B cell (primary cell): ENCODE measurements at regions not wholly inside any gene's neighbourhood (a gene's known extent, or its start where the extent isn't known, plus 50 kb on each side); places are given as distances from the start of the nearest gene placed in this dataset.

Experiments used
- ATAC-seq: fragments of 200-7000 bp; cut with Tn5 transposase; one replicate; pipeline ENCODE4 v1.10.0; 2021; ENCODE audit warnings: low read depth, mild to moderate bottlenecking, moderate number of reproducible peaks, moderate library complexity
- CTCF ChIA-PET: fragments of 350-600 bp; sonication (Branson Sonifier 250); formaldehyde crosslinking; loops from one replicate; lab custom pipeline; 2021; ENCODE audit warnings: antibody characterized with exemption, inconsistent platforms; lab: Charles Lee
- POLR2A ChIA-PET: fragments of 350-600 bp; sonication (Branson Sonifier 250); formaldehyde crosslinking; loops from one replicate; lab custom pipeline; 2021; ENCODE audit warnings: antibody characterized with exemption; lab: Charles Lee
- DNase-seq: peaks from one replicate; pipeline ENCODE4 v3.0.0; 2013
- H2AFZ ChIP-seq: 2 replicates; pipeline ENCODE4 v1.6.1; 2012; ENCODE audit warnings: mild to moderate bottlenecking, low read depth, low read length; ENCODE audit not compliant: insufficient read depth, poor library complexity, severe bottlenecking
- H3K27ac ChIP-seq, 2 donors: 1 replicate in 1 of 2; 2 replicates in 1 of 2; pipeline ENCODE4 v1.5.1; 2012 to 2013; ENCODE audit warnings: low read length in 2 of 2, mild to moderate bottlenecking in 2 of 2, moderate library complexity in 1 of 2
- H3K27me3 ChIP-seq, 4 experiments: fragments of 200-600 bp in 1 of 4; sonication (generic) in 1 of 4; replicated peaks in 1 of 4; 1 replicate in 2 of 4; 2 replicates in 2 of 4; pipeline versions ENCODE4 v1.6.1 to v1.7.0; 2013 to 2016; ENCODE audit warnings: low read length in 3 of 4, mild to moderate bottlenecking in 2 of 4, mixed read lengths in 1 of 4, moderate library complexity in 1 of 4; ENCODE audit not compliant: insufficient read depth in 4 of 4, control insufficient read depth in 3 of 4; ENCODE audit errors: control extremely low read depth in 1 of 4
- H3K36me3 ChIP-seq, 2 experiments: replicated peaks in 1 of 2; 1 replicate in 1 of 2; 2 replicates in 1 of 2; pipeline versions ENCODE4 v1.6.1 to v1.7.1; 2013; ENCODE audit warnings: low read length in 1 of 2; ENCODE audit not compliant: insufficient read depth in 2 of 2, control insufficient read depth in 1 of 2; ENCODE audit errors: control extremely low read depth in 1 of 2, extremely low read depth in 1 of 2
- H3K4me1 ChIP-seq, 2 donors: fragments of 200-600 bp in 1 of 2; sonication (generic) in 1 of 2; 1 replicate in 1 of 2; 2 replicates in 1 of 2; pipeline versions ENCODE4 v1.5.1 to v1.6.1; 2013 to 2017; ENCODE audit warnings: low read length in 2 of 2; ENCODE audit not compliant: control insufficient read depth in 2 of 2, insufficient read depth in 2 of 2
- H3K4me2 ChIP-seq: replicated peaks from 2 replicates; pipeline ENCODE3; 2012; ENCODE audit warnings: mild to moderate bottlenecking, low read depth, low read length; ENCODE audit not compliant: poor library complexity, severe bottlenecking
- H3K4me3 ChIP-seq, 5 experiments: fragments of 200-600 bp in 1 of 5; sonication (generic) in 1 of 5; 1 replicate in 3 of 5; 2 replicates in 2 of 5; pipeline versions ENCODE4 v1.5.1 to v1.7.0; 2011 to 2016; ENCODE audit warnings: low read length in 4 of 5, mild to moderate bottlenecking in 4 of 5, low read depth in 2 of 5, control low read depth in 1 of 5, moderate library complexity in 1 of 5; ENCODE audit not compliant: insufficient read depth in 1 of 5; ENCODE audit errors: control extremely low read depth in 1 of 5, extremely low read depth in 1 of 5
- H3K79me2 ChIP-seq: fragments of 200-600 bp; sonication (generic); one replicate; pipeline ENCODE4 v1.6.0; 2016; ENCODE audit warnings: low read length; ENCODE audit not compliant: control insufficient read depth, insufficient read depth
- H3K9ac ChIP-seq: fragments of 200-600 bp; sonication (generic); 2 replicates; pipeline ENCODE4 v1.6.1; 2017; ENCODE audit warnings: mild to moderate bottlenecking, low read length, moderate library complexity
- H3K9me3 ChIP-seq, 3 donors: one replicate each; pipeline versions ENCODE4 v1.6.1 to v1.7.1; 2013; ENCODE audit warnings: low read length in 2 of 3; ENCODE audit not compliant: control insufficient read depth in 2 of 3, insufficient read depth in 1 of 3; ENCODE audit errors: control extremely low read depth in 1 of 3
- H4K20me1 ChIP-seq: 2 replicates; pipeline ENCODE4 v1.6.0; 2012; ENCODE audit warnings: mild to moderate bottlenecking, low read length; ENCODE audit not compliant: insufficient read depth, control insufficient read depth, poor library complexity, severe bottlenecking
- H3K27ac Mint-ChIP-seq: one replicate; pipeline ENCODE4 v1.8.0; 2021; ENCODE audit warnings: mixed read lengths
- H3K27me3 Mint-ChIP-seq: one replicate; pipeline ENCODE4 v1.8.0; 2021; ENCODE audit warnings: mixed read lengths
- H3K4me1 Mint-ChIP-seq: one replicate; pipeline ENCODE4 v1.8.0; 2021; ENCODE audit warnings: mixed read lengths
- H3K4me3 Mint-ChIP-seq: one replicate; pipeline ENCODE4 v1.8.0; 2021; ENCODE audit warnings: mixed read lengths
- H3K9me3 Mint-ChIP-seq: one replicate; pipeline ENCODE4 v1.8.0; 2022; ENCODE audit warnings: mixed read lengths; ENCODE audit not compliant: insufficient read depth
- EZH2 ChIP-seq: IDR thresholded peaks from 2 replicates; pipeline ENCODE4 v1.6.1; 2012; ENCODE audit warnings: borderline replicate concordance, low read depth, mild to moderate bottlenecking, moderate library complexity, low read length; ENCODE audit not compliant: insufficient read depth, poor library complexity, severe bottlenecking
- WGBS: methylation state at CpG from one replicate; pipeline ENCODE4 v1.1.5; 2013; ENCODE audit warnings: missing lambda C conversion rate; ENCODE audit not compliant: insufficient coverage; 5-methylcytosine and 5-hydroxymethylcytosine counted together
- intact Hi-C: fragments of 100-400 bp; cut with micrococcal nuclease; formaldehyde crosslinking; loops from one replicate; pipeline ENCODE4 v1.10.0; 2022
- TF ChIP-seq, protein P1 (sequence below): fragments of 200-600 bp; IDR thresholded peaks from one replicate; pipeline ENCODE4 v1.8.0; 2022; ENCODE audit warnings: antibody characterized with exemption, mild to moderate bottlenecking

DNA sequence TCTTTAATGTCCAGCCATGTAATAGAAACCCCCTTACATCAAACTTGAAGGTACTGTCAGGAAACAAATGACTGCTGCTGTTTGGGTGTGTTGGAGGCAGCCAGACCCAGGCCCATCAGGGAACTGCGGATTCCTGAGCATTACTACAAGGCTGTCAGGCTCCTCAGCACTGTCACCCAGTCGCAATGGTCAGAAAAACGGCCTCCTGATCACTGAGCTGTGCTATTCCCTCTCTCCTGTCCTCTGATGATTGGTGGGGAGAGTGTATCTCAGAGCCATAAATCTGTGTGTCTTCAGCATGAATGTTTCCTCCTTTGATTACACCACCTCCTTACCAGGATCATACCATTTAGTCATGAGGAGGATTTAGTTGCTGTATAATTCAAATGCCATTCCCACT is 135.2 kb upstream of the GADL1 start:
- no peak overlapping the region for H3K27ac ChIP-seq
- Mint-ChIP-seq H3K4me3 (no peak overlapping the region), H3K27me3 (no peaks in the 10 kb centered on the region), H3K27ac (no peak overlapping the region), H3K9me3 (peaks cover 2% of the 10 kb centered on the region), H3K4me1 (no peaks in the 10 kb centered on the region)
- ChIA-PET CTCF (no interaction called here), POLR2A (no interaction called here)
- H3K79me2 ChIP-seq = no peaks in the 10 kb centered on the region
- H3K27me3 ChIP-seq = peaks cover 0 to 3% (median 0%) of the 10 kb centered on the region in 4 experiments
- intact Hi-C loops = no loop called here
- H4K20me1 ChIP-seq = no peaks in the 10 kb centered on the region
- DNase-seq (no peak), ATAC-seq (no peak)
- H3K4me3 ChIP-seq = no peak overlapping the region
- no peak overlapping the region for H3K9ac ChIP-seq
- peaks cover 0 to 5% (median 2%) of the 10 kb centered on the region in 3 donors for H3K9me3 ChIP-seq
- H3K4me1 ChIP-seq = no peaks in the 10 kb centered on the region
- 86% methylated on average over 1 of the region's 3 CpGs for WGBS
- TF ChIP-seq, protein P1, sequence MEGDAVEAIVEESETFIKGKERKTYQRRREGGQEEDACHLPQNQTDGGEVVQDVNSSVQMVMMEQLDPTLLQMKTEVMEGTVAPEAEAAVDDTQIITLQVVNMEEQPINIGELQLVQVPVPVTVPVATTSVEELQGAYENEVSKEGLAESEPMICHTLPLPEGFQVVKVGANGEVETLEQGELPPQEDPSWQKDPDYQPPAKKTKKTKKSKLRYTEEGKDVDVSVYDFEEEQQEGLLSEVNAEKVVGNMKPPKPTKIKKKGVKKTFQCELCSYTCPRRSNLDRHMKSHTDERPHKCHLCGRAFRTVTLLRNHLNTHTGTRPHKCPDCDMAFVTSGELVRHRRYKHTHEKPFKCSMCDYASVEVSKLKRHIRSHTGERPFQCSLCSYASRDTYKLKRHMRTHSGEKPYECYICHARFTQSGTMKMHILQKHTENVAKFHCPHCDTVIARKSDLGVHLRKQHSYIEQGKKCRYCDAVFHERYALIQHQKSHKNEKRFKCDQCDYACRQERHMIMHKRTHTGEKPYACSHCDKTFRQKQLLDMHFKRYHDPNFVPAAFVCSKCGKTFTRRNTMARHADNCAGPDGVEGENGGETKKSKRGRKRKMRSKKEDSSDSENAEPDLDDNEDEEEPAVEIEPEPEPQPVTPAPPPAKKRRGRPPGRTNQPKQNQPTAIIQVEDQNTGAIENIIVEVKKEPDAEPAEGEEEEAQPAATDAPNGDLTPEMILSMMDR = no peak
- TF ChIP-seq EZH2 = no peak
- no peaks in the 10 kb centered on the region for H3K36me3 ChIP-seq
- H2AFZ ChIP-seq = no peak overlapping the region
- no peak overlapping the region for H3K4me2 ChIP-seq

DNA sequence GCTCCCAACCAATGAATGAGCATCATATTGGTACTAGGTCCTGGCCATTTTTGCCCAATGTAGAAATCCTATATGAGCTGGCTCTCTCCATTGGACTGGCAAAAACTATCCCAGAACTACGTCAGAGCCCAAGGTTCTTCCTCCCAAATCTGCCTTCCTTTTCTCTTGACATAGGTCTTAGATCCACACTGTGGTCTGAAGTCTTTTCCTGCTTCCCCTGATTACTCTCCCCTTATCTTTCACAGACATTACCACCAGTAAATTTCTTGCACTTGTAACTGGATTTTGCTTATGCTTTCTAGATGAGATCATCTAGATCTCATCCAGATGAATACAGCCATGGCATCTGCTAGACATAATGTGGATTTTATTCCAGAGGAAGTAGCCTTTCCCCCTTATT is 141.2 kb upstream of the GADL1 start:
- H3K9ac ChIP-seq = no peak overlapping the region
- Mint-ChIP-seq H3K9me3 (no peaks in the 10 kb centered on the region), H3K27me3 (no peaks in the 10 kb centered on the region), H3K4me1 (no peaks in the 10 kb centered on the region), H3K27ac (no peak overlapping the region), H3K4me3 (no peak overlapping the region)
- H3K4me3 ChIP-seq = no peak overlapping the region
- no peaks in the 10 kb centered on the region for H3K36me3 ChIP-seq
- no peaks in the 10 kb centered on the region for H3K4me1 ChIP-seq
- ATAC-seq = no peak
- no peak for DNase-seq
- no peak overlapping the region for H2AFZ ChIP-seq
- no peaks in the 10 kb centered on the region for H3K9me3 ChIP-seq
- no peaks in the 10 kb centered on the region for H4K20me1 ChIP-seq
- ChIA-PET CTCF (no interaction called here), POLR2A (no interaction called here)
- WGBS = 83% methylated on average over 1 of the region's 1 CpG
- TF ChIP-seq, protein P1 = no peak
- no peak for TF ChIP-seq EZH2
- H3K27me3 ChIP-seq = no peaks in the 10 kb centered on the region
- no peaks in the 10 kb centered on the region for H3K79me2 ChIP-seq
- intact Hi-C loops = no loop called here
- H3K4me2 ChIP-seq = no peak overlapping the region
- no peak overlapping the region for H3K27ac ChIP-seq
